HL-60 (cell line): ENCODE measurements at regions not wholly inside any gene's neighbourhood (a gene's known extent, or its start where the extent isn't known, plus 50 kb on each side); places are given as distances from the start of the nearest gene placed in this dataset.
"Not testable (repeated sequence)": the region's sequence is repeated elsewhere in the genome, so short reads cannot be mapped to it uniquely, and the experiment has no call there.

Source experiments
- GABPA ChIP-seq: IDR thresholded peaks from 2 replicates; pipeline ENCODE4 v1.6.1; 2012; ENCODE audit warnings: low read depth
- SPI1 ChIP-seq: IDR thresholded peaks from 2 replicates; pipeline ENCODE4 v1.6.1; 2012; ENCODE audit warnings: low read depth, mild to moderate bottlenecking, borderline replicate concordance
- TF ChIP-seq, protein P1 (sequence below): IDR thresholded peaks from one replicate; pipeline ENCODE4 v1.5.1; 2011; ENCODE audit warnings: low read length, control low read depth, inconsistent platforms; ENCODE audit not compliant: insufficient read depth
- TF ChIP-seq, protein P2 (sequence below): IDR thresholded peaks from 2 replicates; pipeline ENCODE4 v1.6.1; 2012; ENCODE audit warnings: low read depth; ENCODE audit not compliant: insufficient replicate concordance

DNA sequence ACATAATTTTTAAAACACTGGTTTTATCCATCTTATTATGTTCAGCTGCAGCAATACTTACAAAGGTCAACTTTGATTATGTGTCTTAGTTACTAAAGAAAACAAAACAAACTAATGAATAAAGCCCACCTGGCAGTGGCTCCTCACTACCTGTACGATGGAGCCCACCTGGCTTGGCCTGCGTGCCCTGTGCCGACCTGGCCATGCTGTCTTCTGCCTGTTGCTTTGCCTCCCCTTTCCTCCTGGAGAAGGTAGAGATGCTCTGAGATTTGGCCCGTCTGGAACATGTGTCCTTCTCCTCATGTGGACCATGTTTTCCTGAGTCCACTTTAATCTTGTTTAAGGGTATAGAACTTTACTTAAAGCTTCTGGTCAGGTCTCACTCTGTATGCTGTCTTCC lies 1426.0 kb upstream of the DEFB115 start:
- TF ChIP-seq, protein P1, sequence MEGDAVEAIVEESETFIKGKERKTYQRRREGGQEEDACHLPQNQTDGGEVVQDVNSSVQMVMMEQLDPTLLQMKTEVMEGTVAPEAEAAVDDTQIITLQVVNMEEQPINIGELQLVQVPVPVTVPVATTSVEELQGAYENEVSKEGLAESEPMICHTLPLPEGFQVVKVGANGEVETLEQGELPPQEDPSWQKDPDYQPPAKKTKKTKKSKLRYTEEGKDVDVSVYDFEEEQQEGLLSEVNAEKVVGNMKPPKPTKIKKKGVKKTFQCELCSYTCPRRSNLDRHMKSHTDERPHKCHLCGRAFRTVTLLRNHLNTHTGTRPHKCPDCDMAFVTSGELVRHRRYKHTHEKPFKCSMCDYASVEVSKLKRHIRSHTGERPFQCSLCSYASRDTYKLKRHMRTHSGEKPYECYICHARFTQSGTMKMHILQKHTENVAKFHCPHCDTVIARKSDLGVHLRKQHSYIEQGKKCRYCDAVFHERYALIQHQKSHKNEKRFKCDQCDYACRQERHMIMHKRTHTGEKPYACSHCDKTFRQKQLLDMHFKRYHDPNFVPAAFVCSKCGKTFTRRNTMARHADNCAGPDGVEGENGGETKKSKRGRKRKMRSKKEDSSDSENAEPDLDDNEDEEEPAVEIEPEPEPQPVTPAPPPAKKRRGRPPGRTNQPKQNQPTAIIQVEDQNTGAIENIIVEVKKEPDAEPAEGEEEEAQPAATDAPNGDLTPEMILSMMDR = not testable (repeated sequence)
- TF ChIP-seq, protein P2, sequence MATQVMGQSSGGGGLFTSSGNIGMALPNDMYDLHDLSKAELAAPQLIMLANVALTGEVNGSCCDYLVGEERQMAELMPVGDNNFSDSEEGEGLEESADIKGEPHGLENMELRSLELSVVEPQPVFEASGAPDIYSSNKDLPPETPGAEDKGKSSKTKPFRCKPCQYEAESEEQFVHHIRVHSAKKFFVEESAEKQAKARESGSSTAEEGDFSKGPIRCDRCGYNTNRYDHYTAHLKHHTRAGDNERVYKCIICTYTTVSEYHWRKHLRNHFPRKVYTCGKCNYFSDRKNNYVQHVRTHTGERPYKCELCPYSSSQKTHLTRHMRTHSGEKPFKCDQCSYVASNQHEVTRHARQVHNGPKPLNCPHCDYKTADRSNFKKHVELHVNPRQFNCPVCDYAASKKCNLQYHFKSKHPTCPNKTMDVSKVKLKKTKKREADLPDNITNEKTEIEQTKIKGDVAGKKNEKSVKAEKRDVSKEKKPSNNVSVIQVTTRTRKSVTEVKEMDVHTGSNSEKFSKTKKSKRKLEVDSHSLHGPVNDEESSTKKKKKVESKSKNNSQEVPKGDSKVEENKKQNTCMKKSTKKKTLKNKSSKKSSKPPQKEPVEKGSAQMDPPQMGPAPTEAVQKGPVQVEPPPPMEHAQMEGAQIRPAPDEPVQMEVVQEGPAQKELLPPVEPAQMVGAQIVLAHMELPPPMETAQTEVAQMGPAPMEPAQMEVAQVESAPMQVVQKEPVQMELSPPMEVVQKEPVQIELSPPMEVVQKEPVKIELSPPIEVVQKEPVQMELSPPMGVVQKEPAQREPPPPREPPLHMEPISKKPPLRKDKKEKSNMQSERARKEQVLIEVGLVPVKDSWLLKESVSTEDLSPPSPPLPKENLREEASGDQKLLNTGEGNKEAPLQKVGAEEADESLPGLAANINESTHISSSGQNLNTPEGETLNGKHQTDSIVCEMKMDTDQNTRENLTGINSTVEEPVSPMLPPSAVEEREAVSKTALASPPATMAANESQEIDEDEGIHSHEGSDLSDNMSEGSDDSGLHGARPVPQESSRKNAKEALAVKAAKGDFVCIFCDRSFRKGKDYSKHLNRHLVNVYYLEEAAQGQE = not testable (repeated sequence)
- TF ChIP-seq SPI1, GABPA: not testable (repeated sequence)
